Heart right ventricle (tissue), 16 donors: ENCODE measurements at regions not wholly inside any gene's neighbourhood (a gene's known extent, or its start where the extent isn't known, plus 50 kb on each side); places are given as distances from the start of the nearest gene placed in this dataset.

Experiments used
- ATAC-seq, 8 donors: fragments of 200-7000 bp; cut with Tn5 transposase; one replicate each; pipeline ENCODE4 v1.9.1; 2020; ENCODE audit warnings: mild to moderate bottlenecking in 8 of 8, moderate library complexity in 8 of 8, moderate number of reproducible peaks in 1 of 8
- DNase-seq, 2 donors: peaks; one replicate each; pipeline ENCODE4 v3.0.0-alpha.2; 2020
- H3K27ac ChIP-seq, 10 donors: fragments of 200-600 bp; sonication (generic) in 2 of 10; one replicate each; pipeline versions ENCODE4 v1.5.0 to v1.8.0; 2020 to 2022; ENCODE audit warnings: mild to moderate bottlenecking in 3 of 10
- H3K27me3 ChIP-seq, 7 donors: fragments of 200-600 bp; one replicate each; pipeline ENCODE4 v1.8.0; 2021 to 2022; ENCODE audit warnings: mild to moderate bottlenecking in 2 of 7
- H3K36me3 ChIP-seq, 9 donors: fragments of 200-600 bp; sonication (generic) in 1 of 9; one replicate each; pipeline versions ENCODE4 v1.5.0 to v1.8.0; 2020 to 2022; ENCODE audit warnings: mild to moderate bottlenecking in 2 of 9
- H3K4me1 ChIP-seq, 9 donors: fragments of 200-600 bp; sonication (generic) in 1 of 9; one replicate each; pipeline versions ENCODE4 v1.5.0 to v1.8.0; 2020 to 2022; ENCODE audit warnings: mild to moderate bottlenecking in 4 of 9
- H3K4me3 ChIP-seq, 10 donors: fragments of 200-600 bp; sonication (generic) in 2 of 10; one replicate each; pipeline versions ENCODE4 v1.5.0 to v1.8.0; 2020 to 2022; ENCODE audit warnings: mild to moderate bottlenecking in 7 of 10, moderate library complexity in 2 of 10
- H3K9me3 ChIP-seq, 11 donors: fragments of 200-600 bp in 10 of 11; sonication (generic) in 2 of 11; one replicate each; pipeline versions ENCODE4 v1.5.0 to v1.8.0; 2013 to 2022; ENCODE audit warnings: mild to moderate bottlenecking in 2 of 11, control low read depth in 1 of 11, moderate library complexity in 1 of 11
- CTCF ChIP-seq, 9 donors: fragments of 200-600 bp; sonication (generic) in 2 of 9; IDR thresholded peaks; one replicate each; pipeline versions ENCODE4 v1.5.0 to v1.8.0; 2021 to 2022; ENCODE audit warnings: antibody characterized with exemption in 9 of 9, mild to moderate bottlenecking in 5 of 9, moderate library complexity in 1 of 9
- WGBS, 2 donors: extraction: QIAGEN DNeasy Blood & Tissue Kit; methylation state at CpG; one replicate each; pipeline ENCODE4 v1.1.7; 2013; ENCODE audit warnings: inconsistent platforms in 1 of 2; 5-methylcytosine and 5-hydroxymethylcytosine counted together
- intact Hi-C, 10 donors: fragments of 100-400 bp; cut with DNase I; formaldehyde crosslinking; loops; one replicate each; pipeline versions ENCODE4 v1.11.1 to v1.14.2; 2022
- donor health status: Arrhythmogenic right ventricular cardiomyopathy.
- donor health status: ischemic (EF 13 %, LVEDD 7.1; RV severe dilation, severe dysfunction).
- donor health status: healthy with polysubstance abuse.
- donor health status: DM: no; HTN: yes; CAD: no.
- donor health status: DM: no; HTN: no; CAD: no.
- donor health status: ischemic (EF 25% LVEDD 6.9; RV normal size, moderate dysfunction).
- donor health status: ischemic (EF 25% LVEDD 5.7; RV mildly dilated, moderate dysfunction).
- donor health status: healthy.
- donor health status: DM: yes; HTN: yes; CAD: no.
- donor health status: Ischemic cardiomyopathy.
- donor health status: ischemic (EF 35%, LVEDD 5.7; RV mildly dilated, moderate dysfunction).
- donor health status: nonischemic (EF 11% LVEDD 7.7; RV severe dilation, severe dysfunction).
- donor health status: DM: yes; HTN: yes; CAD: no.
- donor health status: PGD.
- donor health status: ischemic (EF 29% LVEDD 5.4; RV normal size, mild dysfunction).
- donor health status: nonischemic (EF 23%, LVEDD 6.1; RV moderate dilation, normal function).

GRCh38 chr2:120526997-120527945 lies 181.3 kb downstream of the INHBB start:
- WGBS, 2 donors, result 84 to 88% methylated on average over 18 of the region's 18 CpGs
- Histone ChIP-seq H3K4me3 (no peak overlapping the region), H3K9me3 (peaks cover 0 to 13% (median 0%) of the 10 kb centered on the region in 11 donors), H3K4me1 (peaks cover 8 to 34% (median 23%) of the 10 kb centered on the region in 9 donors), H3K36me3 (no peaks in the 10 kb centered on the region), H3K27ac (peak overlapping the region in 1 of 10 donors; percentile 26), H3K27me3 (peaks cover 0 to 11% (median 3%) of the 10 kb centered on the region in 7 donors)
- intact Hi-C loops, result loop anchor here in 2 of 10 donors (10.0 kb wide), 2 partner anchors 148 to 182 kb away; partner anchors contain the start of gene INHBB (in 2 of the 2)
- ATAC-seq, result no peak
- no peak for DNase-seq
- TF ChIP-seq CTCF (IDR thresholded peaks at IDR 0.05), result no peak

- Histone ChIP-seq H3K9me3 (peaks cover 0 to 13% (median 0%) of the 10 kb centered on the region in 11 donors), H3K27me3 (peaks cover 0 to 5% (median 0%) of the 10 kb centered on the region in 7 donors), H3K4me1 (peaks cover 7 to 29% (median 21%) of the 10 kb centered on the region in 9 donors), H3K36me3 (no peaks in the 10 kb centered on the region), H3K4me3 (no peak overlapping the region), H3K27ac (no peak overlapping the region)
- intact Hi-C loops, result loop anchor here in 2 of 10 donors (10.0 kb wide), 2 partner anchors 147 to 183 kb away; partner anchors contain the start of gene INHBB (in 2 of the 2)
- no peak for TF ChIP-seq CTCF (IDR thresholded peaks at IDR 0.05)
- no peak for DNase-seq
- peak in 1 of 8 donors; percentile 5 for ATAC-seq
- WGBS, 2 donors, result 59 to 68% methylated on average over 11 of the region's 11 CpGs
Observed at GRCh38 chr2:120528051-120528692, 182.2 kb downstream of the INHBB start.

GRCh38 chr2:120528693-120529076 lies 182.7 kb downstream of the INHBB start:
- peaks cover 0 to 13% (median 0%) of the 10 kb centered on the region in 11 donors for H3K9me3 ChIP-seq
- DNase-seq, result no peak
- peaks cover 0 to 5% (median 0%) of the 10 kb centered on the region in 7 donors for H3K27me3 ChIP-seq
- H3K27ac ChIP-seq, result no peak overlapping the region
- TF ChIP-seq CTCF (IDR thresholded peaks at IDR 0.05), result no peak
- intact Hi-C loops, result loop anchor here in 2 of 10 donors (10.0 kb wide), 2 partner anchors 146 to 184 kb away; partner anchors contain the start of gene INHBB (in 2 of the 2)
- no peak for ATAC-seq
- peaks cover 7 to 29% (median 21%) of the 10 kb centered on the region in 9 donors for H3K4me1 ChIP-seq
- H3K4me3 ChIP-seq, result no peak overlapping the region
- H3K36me3 ChIP-seq, result no peaks in the 10 kb centered on the region
- 84 to 92% methylated on average over 7 of the region's 7 CpGs for WGBS, 2 donors

- intact Hi-C loops, result no loop called here
- ATAC-seq (no peak), DNase-seq (no peak)
- peaks cover 0 to 5% (median 0%) of the 10 kb centered on the region in 7 donors for H3K27me3 ChIP-seq
- 97 to 98% methylated on average over 4 of the region's 4 CpGs for WGBS, 2 donors
- TF ChIP-seq CTCF (IDR thresholded peaks at IDR 0.05), result no peak
- H3K4me1 ChIP-seq, result peaks cover under 1 to 17% (median 9%) of the 10 kb centered on the region in 9 donors
- H3K4me3 ChIP-seq, result no peak overlapping the region
- no peak overlapping the region for H3K27ac ChIP-seq
- H3K36me3 ChIP-seq, result no peaks in the 10 kb centered on the region
- peaks cover 0 to 13% (median 0%) of the 10 kb centered on the region in 11 donors for H3K9me3 ChIP-seq
Observed at GRCh38 chr2:120530781-120531180, 184.8 kb downstream of the INHBB start.
